GM21390 (cell line): ENCODE measurements at regions not wholly inside any gene's neighbourhood (a gene's known extent, or its start where the extent isn't known, plus 50 kb on each side); places are given as distances from the start of the nearest gene placed in this dataset.
"Not testable (repeated sequence)": the region's sequence is repeated elsewhere in the genome, so short reads cannot be mapped to it uniquely, and the experiment has no call there.

Experiments
- ATAC-seq: cut with Tn5 transposase; IDR thresholded peaks from one replicate; pipeline ENCODE4 v1.9.1; 2021; ENCODE audit not compliant: unreplicated experiment

DNA sequence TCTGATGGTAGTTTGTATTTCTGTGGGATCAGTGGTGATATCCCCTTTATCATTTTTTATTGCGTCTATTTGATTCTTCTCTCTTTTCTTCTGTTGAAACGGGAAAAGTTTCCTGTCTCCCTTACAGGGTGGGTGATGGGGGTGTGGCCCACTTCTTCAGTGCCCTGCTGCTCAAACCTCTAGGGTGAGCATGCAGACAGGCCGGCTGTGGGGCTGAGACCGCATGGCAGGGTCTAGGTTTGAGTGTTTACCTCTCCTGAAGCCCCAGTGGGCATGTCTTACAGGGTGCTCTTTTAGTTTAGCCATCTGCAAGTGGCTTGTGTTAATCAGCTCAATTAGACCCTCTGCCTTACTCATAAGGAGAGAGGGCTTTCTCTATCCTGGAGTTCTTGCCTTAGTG is 450.0 kb upstream of the EPHA3 start:
- no peak for ATAC-seq

DNA sequence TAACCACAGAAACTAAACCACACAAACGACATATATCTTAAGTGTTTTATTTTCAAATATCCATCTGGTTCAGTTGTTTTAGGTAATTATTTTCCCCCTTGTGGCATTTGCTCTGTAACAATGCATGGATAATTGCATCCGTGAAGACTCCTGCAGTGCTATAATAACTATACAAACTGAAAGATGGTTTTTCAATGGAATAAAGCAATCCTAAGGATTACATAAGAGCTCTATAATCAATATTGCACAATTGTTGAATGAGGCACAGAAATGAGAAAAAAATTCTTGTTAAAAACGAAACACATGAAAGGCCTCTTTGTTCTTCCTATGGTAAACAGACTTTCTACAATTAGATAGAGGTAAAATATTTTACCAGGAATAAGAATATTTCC is 446.0 kb upstream of the EPHA3 start:
- ATAC-seq: no peak

DNA sequence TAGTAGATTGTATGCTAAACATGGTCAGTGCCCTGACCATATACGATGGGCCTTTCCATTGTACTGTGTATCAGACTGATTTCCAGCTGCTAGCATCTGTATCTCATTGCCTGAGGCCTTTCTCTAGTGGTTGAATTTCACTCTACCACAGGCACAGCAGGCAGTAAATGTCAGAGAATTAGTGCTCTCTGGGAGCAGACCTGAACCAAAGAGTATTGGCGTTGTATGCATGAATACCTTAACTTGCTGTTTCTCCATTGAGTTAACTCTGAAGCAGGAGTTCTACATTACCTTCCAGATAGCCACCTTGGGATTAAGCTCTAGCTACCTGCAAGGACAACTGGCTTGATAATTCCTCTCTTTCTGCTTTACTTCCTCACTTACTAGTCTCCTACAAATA is 439.2 kb upstream of the EPHA3 start:
- no peak for ATAC-seq

DNA sequence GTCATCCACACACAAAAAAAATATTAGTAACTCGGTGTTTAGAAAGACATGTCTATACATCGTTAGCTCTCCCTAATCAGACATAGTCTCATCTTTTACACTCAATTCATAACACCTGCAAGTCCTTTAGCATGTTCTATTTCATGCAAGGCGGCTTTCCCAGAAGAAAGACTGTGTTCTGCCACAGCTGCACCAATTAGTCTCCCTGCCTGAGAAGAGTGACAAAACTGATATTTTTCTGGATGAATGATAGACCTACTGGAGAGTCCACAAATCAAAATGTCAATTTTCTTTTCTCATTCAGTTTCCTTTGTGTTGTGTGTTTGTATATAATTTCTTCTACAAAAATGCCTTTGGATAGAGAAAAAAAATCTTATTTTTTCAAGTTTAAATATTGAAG is 435.8 kb upstream of the EPHA3 start:
- no peak for ATAC-seq

DNA sequence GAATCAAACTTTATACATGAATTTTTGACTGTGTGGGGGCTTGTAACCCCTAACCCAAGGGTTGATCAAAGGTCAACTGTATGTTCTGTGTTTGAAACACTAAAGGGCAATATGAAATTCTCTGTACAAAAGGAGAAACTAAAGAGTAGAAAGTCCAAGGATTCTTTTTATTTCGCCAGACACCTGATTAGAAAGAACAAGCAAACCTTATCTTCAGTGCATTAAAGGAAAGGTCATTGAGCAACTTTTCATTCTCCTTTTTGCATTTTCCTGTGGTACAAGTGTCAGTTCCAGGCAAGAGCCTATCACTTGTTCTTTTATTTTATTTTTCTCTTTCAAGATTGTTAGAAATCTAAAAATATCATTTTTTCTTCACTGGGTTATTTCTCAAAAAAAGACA is 430.1 kb upstream of the EPHA3 start:
- no peak for ATAC-seq

DNA sequence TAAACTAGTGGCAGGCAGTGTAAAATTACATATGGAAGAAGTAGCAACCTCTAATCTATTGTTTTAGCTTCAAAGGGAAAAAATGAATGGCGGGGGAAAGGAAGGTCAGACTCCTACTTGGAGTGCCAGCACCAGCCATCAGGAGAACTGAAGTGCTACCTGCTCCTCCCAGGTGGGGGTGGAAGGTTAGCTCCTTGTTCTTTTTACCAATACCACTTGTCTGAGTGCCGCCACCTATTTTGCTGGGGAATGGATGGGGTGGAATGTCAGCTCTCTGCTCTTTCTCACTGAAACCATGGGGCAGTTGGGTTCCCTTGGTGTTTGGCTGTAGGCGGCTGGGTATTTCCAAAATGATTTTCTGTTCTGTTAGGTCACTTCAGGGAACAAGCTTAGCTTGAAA is 428.7 kb upstream of the EPHA3 start:
- ATAC-seq: no peak

DNA sequence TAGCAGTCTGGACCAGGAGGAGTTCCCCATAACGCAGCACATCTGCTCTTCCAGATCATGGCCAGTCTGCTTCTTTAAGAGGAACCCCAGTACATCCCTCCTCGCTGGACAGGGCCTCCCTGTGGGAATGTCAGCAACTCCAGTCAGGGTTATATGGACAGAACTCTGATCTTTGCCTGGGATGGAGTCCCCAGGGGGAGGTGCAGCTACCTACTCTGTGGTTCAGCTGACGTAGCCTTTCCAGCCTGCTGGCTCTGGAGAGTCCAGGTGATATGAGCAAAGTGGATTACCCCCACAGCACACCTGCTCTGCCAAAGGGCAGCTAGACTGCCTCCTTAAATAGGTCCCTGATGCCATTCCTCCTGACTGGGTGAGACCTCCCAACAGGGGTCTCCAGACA is 417.1 kb upstream of the EPHA3 start:
- ATAC-seq: no peak

DNA sequence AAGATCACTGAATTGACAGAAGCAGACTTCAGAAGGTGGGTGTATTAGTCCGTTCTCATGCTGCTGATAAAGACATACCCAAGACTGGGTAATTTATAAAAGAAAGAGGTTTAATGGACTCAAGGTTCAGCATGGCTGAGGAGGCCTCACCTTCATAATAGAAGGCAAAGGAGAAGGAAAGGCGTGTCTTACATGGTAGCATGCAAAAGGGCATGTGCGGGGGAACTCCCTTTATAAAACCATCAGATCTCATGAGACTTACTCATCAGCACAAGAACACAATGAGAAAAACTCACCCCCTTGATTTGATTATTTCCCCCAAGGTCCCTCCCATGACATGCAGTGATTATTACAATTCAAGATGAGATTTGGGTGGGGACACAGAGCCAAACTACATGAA is 416.3 kb upstream of the EPHA3 start:
- no peak for ATAC-seq

DNA sequence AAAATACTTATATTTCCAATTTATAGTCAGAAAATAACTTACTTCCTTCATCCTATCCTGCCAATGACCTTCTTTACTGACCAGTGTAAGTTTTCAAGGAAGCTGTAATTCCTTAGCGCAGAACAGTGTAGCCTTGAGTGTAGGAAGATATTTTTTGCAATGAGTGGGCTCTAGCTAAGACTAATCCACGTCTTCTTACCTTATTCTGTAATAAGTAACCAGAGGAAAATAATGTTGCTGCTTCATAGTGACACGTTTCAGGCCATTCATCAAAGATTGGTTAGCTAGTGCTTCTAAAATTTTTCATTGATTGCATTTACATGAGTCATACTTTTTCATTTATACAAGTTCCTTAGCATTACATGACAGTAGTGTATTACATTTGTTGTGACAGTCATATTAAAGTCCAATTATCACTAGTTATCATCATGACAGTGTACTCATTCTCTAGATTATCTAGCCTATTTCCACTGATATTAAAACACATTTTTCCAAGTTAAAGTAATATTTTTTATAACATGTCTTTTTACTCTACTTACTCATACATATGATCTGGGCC is 403.8 kb upstream of the EPHA3 start:
- no peak for ATAC-seq

DNA sequence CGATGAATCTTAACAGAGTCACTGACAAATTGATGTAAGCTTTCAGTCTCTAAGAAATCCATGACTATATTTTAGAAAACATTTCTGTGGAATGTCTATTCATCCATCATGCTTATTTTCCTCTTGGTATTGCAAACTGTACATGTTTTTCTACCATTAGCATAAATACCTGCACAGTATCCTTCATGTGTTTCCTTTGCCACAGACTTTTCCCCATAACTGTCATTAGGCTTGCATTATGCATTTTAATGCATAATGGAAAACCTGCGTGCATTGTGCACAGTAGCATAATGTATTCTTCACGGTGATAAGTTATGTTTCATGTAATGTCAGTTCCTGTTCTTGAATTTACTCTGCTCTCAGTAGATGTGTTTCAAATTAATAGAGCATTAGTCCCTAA is 403.1 kb upstream of the EPHA3 start:
- ATAC-seq: no peak

DNA sequence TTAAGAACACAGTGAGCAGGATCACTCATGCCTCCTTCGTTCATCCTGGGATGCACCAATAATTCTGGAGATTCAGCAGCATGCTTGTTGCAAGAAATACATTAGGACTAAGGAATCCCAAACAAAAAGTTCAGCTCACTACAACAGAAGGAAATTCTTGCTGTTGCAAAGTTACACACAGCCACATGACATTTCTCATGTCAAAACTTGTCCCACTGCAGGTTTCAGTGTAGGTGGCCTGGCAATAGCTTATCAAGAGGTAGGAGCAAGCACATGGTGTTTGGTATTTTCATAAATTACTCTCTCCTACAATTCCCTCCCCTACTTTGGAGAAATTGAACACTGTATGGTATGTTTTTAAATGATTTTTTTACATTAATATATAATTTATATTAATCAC is 399.6 kb upstream of the EPHA3 start:
- no peak for ATAC-seq

DNA sequence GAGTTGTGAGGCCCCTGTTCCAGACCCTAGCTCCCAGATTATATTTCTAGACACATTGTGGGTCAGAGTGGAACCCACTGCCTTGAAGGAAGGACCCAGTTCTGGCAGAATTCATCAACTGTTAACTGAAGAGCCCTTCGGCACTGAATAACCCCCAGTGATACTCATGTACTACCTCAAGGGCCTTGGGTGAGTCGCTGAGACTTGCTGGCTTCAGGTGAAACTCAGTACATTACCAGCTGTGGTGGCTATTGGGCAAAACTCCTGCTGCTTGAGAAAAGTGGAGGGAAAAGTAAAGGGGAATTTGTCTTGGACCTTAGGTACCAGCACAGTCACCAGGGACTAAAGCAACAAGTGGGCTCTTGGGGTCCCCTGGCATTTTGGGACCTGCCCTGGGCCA is 394.9 kb upstream of the EPHA3 start:
- ATAC-seq: no peak

DNA sequence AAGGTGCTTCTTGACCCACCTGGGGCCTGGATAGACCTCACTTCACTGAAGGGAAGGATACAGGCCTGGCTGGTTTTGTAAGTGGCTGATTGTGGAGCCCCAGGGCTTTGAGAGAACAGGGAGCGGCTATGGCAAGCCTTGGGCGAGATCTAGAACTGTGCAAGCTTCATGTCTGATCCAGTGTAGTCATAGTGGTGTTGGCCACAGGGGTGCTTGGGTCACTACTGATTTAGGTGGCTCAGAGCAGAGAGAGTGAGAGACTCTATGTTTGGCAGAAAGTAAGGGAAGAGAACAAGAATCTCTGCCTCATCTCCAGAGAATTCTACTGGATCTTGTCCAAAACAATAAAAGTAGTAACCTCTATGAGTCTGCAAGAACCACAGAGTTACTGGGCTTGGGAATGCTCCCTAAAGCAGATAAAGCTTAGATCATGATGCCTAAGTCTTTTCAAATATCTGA is 394.2 kb upstream of the EPHA3 start:
- no peak for ATAC-seq

DNA sequence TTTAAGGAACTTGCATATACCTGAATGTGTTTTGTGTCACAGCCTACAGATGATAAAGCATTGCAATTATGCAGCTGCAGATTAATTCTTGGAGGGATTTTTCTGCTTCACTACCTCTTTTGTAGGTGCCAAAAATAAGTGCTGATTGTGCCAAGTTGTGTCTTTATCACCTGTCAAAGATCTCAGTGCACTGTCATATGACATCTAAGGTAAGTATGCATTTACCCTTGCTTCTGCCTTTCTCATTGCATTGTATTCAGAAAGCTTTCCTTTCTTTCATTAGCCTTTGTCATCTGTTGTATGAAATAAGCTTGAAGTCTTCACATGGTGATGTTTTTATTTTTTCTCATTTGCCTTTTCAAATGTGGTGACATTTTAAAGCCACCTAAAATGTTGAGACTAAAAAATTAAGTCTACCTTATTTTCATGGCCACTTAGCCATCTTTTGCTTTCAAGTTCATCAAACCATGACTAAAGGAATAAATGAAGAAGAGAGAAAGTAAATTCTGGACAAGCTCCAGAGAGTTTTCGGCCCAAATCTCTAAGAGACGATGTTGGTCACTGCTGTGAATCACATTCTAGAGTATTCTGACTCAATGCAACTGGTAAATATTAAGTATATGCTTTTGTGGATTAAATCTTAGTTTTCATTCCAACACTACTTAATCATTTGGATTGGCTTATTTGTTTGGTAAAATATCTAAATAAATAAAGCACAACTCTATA is 381.8 kb upstream of the EPHA3 start:
- ATAC-seq: no peak

DNA sequence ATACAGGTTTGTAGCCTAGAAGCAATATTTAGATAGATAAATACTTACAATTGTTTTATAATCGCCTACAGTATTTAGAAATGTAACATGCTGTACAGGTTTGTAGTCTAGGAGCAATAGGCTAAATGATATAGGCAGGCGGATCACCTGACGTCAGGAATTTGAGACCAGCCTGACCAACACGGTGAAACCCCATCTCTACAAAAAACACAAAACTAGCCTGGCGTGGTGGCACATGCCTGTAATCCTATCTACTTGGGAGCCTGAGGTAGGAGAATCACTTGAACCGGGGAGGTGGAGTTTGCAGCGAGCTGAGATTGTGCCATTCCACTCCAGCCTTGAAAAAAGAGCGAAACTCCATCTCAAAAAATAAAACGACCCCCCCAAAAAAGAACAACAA is 375.2 kb upstream of the EPHA3 start:
- no peak for ATAC-seq

DNA sequence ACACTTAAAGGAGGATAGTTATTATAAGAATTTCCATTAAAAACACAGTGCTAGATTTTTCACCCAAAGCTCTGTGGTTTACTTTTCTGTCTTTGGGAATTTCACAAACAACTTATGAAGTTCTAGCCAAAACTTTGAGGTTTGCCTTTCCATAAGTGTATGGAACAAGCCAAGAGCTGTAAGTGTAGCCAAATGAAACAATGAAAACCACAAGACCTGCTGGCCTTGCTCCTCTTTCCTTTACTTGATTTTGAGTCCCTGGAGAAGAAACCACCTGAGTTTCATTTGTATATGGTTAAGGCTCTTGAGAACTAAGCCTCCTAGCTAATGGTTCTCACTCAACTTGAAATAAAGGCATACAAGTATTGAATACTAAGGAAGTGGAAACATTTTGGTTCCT is 365.3 kb upstream of the EPHA3 start:
- ATAC-seq: no peak

DNA sequence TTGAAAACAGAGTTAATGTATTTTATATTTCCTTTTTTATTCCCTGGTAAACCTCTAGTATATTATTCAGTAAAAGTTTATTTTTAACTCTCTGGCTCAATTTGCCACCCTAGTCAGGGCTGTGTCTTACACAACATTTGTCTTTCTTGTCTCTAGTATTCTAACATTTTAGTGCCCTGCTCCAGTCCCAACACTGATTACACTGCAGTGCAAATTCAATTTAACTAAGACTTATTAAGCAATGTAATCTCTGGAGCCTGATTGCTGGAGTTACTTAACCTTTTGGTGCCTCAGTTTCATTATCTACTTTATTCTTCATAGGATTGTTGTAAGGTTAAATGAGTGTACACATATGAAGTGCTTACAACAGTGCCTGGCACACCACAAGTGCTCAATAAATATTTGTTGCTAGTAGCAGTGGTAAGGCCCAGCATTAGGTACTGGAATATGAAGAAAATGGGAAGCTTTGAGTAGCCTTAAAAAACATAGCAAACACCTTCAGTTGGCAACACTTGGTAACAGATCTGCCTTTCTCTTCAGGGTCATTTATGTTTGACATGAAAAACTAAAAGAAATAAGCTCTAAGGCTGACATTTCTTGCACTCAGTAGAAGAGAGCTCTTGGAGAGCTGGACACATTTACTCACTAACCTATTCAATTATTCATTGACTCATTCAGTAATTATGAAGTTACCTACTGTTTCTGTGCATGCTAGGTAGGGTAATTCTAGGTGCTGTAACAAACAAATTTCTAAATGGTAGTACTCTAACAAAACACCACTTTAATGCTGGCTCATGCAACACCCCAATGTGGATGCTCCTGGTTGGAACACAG is 364.5 kb upstream of the EPHA3 start:
- no peak for ATAC-seq

DNA sequence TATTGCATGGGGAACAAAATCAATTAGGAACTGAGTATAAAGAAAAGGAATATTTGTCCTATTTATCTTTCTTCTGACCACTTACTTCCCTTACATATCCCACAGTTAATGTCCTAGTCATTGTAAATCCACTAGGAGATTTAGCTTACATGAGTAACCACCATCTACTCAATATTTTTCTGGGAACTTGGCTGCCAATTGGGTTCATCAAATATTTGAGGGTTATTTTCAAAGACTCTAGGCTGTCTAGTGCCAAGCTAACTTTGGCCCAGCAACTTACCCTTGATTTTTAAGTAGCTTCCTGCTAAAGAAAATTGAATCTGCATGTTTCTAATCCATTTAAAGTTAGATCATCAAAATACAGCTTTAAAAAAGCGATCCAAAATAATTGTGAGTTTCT is 362.5 kb upstream of the EPHA3 start:
- no peak for ATAC-seq

DNA sequence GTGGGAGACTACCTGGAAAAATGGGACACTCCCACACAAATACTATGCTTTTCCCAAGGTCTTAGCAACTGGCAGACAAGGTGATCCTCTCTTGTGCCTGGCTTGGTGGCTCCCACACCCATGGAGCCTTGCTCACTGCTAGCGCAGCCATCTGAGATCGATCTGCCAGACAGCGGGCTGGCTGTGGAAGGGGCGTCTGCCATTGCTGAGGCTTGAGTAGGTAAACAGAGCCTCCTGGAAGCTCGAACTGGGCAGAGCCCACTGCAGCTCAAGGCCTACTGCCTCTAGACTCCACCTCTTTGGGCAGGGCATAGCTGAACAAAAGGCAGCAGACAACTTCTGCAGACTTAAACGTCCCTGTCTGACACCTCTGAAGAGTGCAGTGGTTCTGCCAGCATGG is 360.3 kb upstream of the EPHA3 start:
- ATAC-seq: not testable (repeated sequence)

DNA sequence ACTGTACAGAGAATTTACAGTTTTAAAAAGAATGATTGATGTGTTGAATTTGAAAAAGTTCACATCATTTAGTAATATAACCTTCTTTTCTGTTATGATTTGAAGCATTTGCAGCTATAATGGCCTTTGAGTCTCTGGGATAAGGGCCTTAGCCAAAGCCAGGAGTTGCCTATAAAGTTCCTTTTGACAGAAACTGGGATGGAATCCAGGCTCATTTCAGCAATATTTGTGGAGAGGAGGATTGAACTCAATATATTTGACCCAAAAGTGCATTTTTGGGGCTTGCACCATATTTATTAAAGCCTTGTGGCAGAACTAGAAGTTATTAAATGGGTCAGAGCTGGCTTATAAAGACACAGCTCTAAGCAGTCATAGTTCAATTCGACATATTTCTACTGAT is 348.7 kb upstream of the EPHA3 start:
- no peak for ATAC-seq

DNA sequence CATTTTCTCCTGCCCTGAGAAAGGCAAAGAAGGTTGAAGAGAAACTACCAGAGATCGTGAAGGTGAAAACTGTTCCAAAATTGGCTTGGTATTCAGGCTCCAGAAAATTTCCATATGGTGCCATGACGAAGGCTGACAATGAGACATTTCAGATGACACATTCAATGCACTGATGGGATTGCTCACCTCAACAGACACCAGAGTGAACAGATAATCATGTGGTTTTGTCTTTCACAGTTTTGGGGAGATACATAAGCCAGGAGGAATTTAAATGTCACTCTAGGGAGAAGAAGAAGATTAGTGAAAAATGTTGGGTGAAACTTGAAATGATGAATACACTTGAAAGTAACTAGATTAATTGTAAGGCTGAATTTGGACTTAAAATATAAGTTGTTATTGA is 339.7 kb upstream of the EPHA3 start:
- ATAC-seq: no peak

DNA sequence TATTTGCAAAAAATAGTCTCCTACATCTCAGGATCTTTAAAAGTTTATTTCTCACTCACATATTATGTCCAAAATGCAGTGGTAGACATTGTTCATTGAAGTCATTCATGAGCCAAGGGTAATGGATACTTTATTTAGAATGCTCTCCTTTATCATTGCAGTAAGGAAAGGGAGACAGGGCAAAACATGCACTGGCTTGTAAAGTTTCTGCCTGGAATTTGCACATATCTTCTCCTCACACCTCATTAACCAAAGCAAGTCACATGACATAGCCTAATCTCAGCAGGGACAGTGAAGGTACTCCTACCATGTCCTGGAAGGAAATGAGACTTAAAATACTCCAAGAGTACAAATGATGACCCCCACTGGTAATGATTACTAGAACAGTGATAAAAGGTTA is 333.7 kb upstream of the EPHA3 start:
- no peak for ATAC-seq
